ENCODE measurements at regions not wholly inside any gene's neighbourhood (a gene's known extent, or its start where the extent isn't known, plus 50 kb on each side); places are given as distances from the start of the nearest gene placed in this dataset.
"Not testable (repeated sequence)": the region's sequence is repeated elsewhere in the genome, so short reads cannot be mapped to it uniquely, and the experiment has no call there.

DNA sequence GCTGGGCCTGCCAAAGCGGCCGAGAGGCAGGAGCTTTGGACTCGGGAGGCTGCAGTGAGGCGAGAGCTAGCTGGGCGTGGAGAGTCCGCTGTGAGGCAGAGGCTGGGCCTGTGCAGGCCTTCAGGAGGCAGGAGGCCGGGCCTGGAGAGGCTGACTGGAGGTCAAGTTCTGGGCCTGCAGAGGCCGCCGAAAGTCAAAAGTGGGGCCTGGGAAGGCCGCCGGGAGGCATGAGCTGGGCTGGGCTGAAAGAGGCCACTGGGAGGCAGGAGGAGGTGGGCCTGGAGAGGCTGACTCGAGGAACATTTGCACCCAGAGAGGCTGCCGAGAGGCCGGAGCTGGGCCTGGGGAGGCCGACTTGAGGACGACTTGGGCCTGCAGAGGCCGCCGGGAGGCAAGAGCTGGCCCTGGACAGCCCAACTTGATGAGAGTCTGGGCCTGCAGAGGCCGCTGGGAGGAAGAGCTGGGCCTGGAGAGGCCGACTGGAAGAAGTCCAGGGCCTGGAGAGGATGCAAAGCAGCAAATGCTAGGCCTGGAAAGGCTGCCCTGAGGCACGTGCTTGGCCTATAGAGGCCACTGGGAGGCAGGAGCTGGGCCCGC, 72.7 kb upstream of the COBL start:
- H3K4me1 ChIP-seq (ENCODE audit: control insufficient read depth, low read length); H4K20me1 ChIP-seq (ENCODE audit: control insufficient read depth, insufficient read depth, low read depth, low read length); H3K9me3 ChIP-seq (ENCODE audit: control insufficient read depth, insufficient read depth, low read length); H3K79me2 ChIP-seq (ENCODE audit: control insufficient read depth, low read length); H3K36me3 ChIP-seq (ENCODE audit: control insufficient read depth, low read length); H3K9me2 ChIP-seq (replicated peaks; ENCODE audit: control insufficient read depth, low read length); H3K27ac ChIP-seq (ENCODE audit: low read depth, low read length); H3K27me3 ChIP-seq (ENCODE audit: control insufficient read depth, low read length); H3K4me3 ChIP-seq (ENCODE audit: low read length); H3F3A ChIP-seq (ENCODE audit: control insufficient read depth, insufficient read depth); H3K4me2 ChIP-seq (ENCODE audit: low read length): not testable (repeated sequence)

DNA sequence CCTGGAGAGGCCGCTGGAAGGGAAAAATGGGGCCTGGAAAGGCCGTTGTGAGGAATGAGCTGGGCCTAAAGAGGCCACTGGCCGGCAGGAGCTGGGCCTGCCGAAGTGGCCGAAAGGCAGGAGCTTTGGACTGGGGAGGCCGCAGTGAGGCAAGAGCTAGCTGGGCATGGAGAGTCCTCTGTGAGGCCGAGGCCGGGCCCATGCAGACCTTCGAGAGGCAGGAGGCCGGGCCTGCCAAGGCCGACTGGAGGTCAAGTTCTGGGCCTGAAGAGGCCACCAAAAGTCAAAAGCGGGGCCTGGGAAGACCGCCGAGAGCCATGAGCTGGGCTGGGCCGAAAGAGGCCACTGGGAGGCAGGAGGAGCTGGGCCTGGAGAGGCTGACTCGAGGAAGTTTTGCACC, 71.6 kb upstream of the COBL start:
- H3K4me1 ChIP-seq (ENCODE audit: control insufficient read depth, low read length); H3K9me2 ChIP-seq (replicated peaks; ENCODE audit: control insufficient read depth, low read length); H3K27ac ChIP-seq (ENCODE audit: low read depth, low read length); H3K4me2 ChIP-seq (ENCODE audit: low read length); H3K79me2 ChIP-seq (ENCODE audit: control insufficient read depth, low read length); H3K9me3 ChIP-seq (ENCODE audit: control insufficient read depth, insufficient read depth, low read length); H3K4me3 ChIP-seq (ENCODE audit: low read length); H3K27me3 ChIP-seq (ENCODE audit: control insufficient read depth, low read length); H3K36me3 ChIP-seq (ENCODE audit: control insufficient read depth, low read length); H4K20me1 ChIP-seq (ENCODE audit: control insufficient read depth, insufficient read depth, low read depth, low read length); H3F3A ChIP-seq (ENCODE audit: control insufficient read depth, insufficient read depth): not testable (repeated sequence)

DNA sequence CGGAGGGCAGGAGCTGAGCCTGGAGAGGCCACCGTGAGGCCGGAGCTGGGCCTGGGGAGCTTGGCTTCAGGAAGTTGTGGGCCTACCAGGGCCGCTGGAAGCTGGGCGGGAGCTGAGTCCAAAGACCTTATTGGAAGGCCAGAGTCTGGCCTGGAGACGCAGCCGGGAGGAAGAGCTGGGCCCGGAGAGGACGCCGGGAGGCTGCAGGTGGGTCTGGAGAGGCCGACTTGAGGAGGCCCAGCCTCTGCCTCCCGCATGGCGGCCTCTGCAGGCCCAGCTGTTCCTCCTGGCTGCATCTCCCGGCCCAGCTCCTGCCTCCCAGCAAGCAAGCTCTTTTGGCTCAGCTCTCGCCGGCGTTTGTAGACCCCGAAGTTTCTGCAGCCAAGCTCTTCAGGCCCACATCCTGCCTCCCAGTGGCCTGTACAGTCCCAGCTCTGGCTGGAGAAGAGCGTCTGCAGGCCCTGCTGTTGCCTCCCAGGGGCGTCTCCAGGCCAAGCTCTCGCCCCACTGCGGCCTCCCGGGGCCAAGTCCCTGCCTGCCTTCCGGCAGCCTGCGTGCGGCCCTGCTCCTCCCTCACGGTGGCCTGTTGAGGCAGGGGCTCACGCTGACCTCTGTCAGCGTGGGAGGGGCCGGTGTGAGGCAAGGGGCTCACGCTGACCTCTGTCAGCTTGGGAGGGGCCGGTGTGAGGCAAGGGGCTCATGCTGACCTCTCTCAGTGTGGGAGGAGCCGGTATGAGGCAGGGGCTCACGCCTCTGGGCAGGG, 70.4 kb upstream of the COBL start:
- H3K9me2 ChIP-seq (replicated peaks; ENCODE audit: control insufficient read depth, low read length); H3K36me3 ChIP-seq (ENCODE audit: control insufficient read depth, low read length); H3K27ac ChIP-seq (ENCODE audit: low read depth, low read length); H4K20me1 ChIP-seq (ENCODE audit: control insufficient read depth, insufficient read depth, low read depth, low read length); H3K4me1 ChIP-seq (ENCODE audit: control insufficient read depth, low read length); H3K79me2 ChIP-seq (ENCODE audit: control insufficient read depth, low read length); H3K9me3 ChIP-seq (ENCODE audit: control insufficient read depth, insufficient read depth, low read length); H3K4me3 ChIP-seq (ENCODE audit: low read length); H3F3A ChIP-seq (ENCODE audit: control insufficient read depth, insufficient read depth); H3K4me2 ChIP-seq (ENCODE audit: low read length); H3K27me3 ChIP-seq (ENCODE audit: control insufficient read depth, low read length): not testable (repeated sequence)

DNA sequence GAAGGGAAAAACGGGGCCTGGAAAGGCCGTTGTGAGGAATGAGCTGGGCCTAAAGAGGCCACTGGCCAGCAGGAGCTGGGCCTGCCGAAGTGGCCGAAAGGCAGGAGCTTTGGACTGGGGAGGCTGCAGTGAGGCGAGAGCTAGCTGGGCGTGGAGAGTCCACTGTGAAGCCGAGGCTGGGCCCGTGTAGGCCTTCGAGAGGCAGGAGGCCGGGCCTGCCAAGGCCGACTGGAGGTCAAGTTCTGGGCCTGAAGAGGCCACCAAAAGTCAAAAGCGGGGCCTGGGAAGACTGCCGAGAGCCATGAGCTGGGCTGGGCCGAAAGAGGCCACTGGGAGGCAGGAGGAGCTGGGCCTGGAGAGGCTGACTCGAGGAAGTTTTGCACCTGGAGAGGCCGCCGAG, 69.6 kb upstream of the COBL start:
- not testable (repeated sequence) for H3K4me1 ChIP-seq (ENCODE audit: control insufficient read depth, low read length); H3K9me3 ChIP-seq (ENCODE audit: control insufficient read depth, insufficient read depth, low read length); H4K20me1 ChIP-seq (ENCODE audit: control insufficient read depth, insufficient read depth, low read depth, low read length); H3K27me3 ChIP-seq (ENCODE audit: control insufficient read depth, low read length); H3K36me3 ChIP-seq (ENCODE audit: control insufficient read depth, low read length); H3K9me2 ChIP-seq (replicated peaks; ENCODE audit: control insufficient read depth, low read length); H3K79me2 ChIP-seq (ENCODE audit: control insufficient read depth, low read length); H3F3A ChIP-seq (ENCODE audit: control insufficient read depth, insufficient read depth); H3K27ac ChIP-seq (ENCODE audit: low read depth, low read length); H3K4me3 ChIP-seq (ENCODE audit: low read length); H3K4me2 ChIP-seq (ENCODE audit: low read length)

DNA sequence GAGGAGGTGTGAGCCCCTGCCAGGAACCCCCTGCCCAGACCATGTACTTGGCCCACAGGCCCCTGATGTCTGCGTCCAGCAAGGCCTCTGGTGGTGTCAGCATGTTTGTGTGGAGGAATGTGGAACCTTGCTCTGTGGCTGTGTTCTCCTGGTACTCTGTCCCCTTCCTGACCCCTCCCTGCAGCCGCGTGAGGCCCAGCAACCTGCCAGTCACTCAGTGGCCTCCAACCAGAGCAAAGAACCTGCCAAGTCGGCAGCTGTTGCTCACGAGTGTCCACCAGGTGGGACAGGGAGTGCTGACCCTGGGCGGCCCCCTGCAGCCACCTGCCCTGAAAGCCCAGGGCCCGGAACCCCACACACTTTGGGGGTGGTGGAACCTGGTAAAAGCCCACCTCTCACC, 65.6 kb upstream of the COBL start:
- H3K9me2 ChIP-seq (replicated peaks; ENCODE audit: control insufficient read depth, low read length); H3K79me2 ChIP-seq (ENCODE audit: control insufficient read depth, low read length); H3K36me3 ChIP-seq (ENCODE audit: control insufficient read depth, low read length): not testable (repeated sequence)

More for the DNA sequence above, 65.6 kb upstream of the COBL start:
- not testable (repeated sequence) for H3K27me3 ChIP-seq (ENCODE audit: control insufficient read depth, low read length); H3K27ac ChIP-seq (ENCODE audit: low read depth, low read length); H3K9me3 ChIP-seq (ENCODE audit: control insufficient read depth, insufficient read depth, low read length); H4K20me1 ChIP-seq (ENCODE audit: control insufficient read depth, insufficient read depth, low read depth, low read length); H3K4me2 ChIP-seq (ENCODE audit: low read length); H3K4me1 ChIP-seq (ENCODE audit: control insufficient read depth, low read length); H3K4me3 ChIP-seq (ENCODE audit: low read length); H3F3A ChIP-seq (ENCODE audit: control insufficient read depth, insufficient read depth)

All from DOHH2 (cell line).